Right atrium auricular region (tissue), 2 donors: ENCODE measurements at regions not wholly inside any gene's neighbourhood (a gene's known extent, or its start where the extent isn't known, plus 50 kb on each side); places are given as distances from the start of the nearest gene placed in this dataset.

Experiments
- DNase-seq: peaks from one replicate; pipeline ENCODE4 v3.0.0-alpha.2; 2019; ENCODE audit warnings: low spot score
- H3K27ac ChIP-seq, 2 donors: fragments of 200-600 bp; sonication (generic); 1 replicate in 1 of 2; 2 replicates in 1 of 2; pipeline ENCODE4 v1.5.1; 2016 to 2019
- H3K27me3 ChIP-seq, 2 donors: fragments of 200-600 bp; sonication (generic); one replicate each; pipeline versions ENCODE4 v1.5.1 to v1.6.0; 2017 to 2019
- H3K36me3 ChIP-seq: fragments of 200-600 bp; sonication (generic); one replicate; pipeline ENCODE4 v1.5.1; 2016
- H3K4me1 ChIP-seq, 2 donors: fragments of 200-600 bp; sonication (generic); one replicate each; pipeline versions ENCODE4 v1.5.1 to v1.6.0; 2017 to 2019
- H3K4me3 ChIP-seq, 2 donors: fragments of 200-600 bp; sonication (generic); 1 replicate in 1 of 2; 2 replicates in 1 of 2; pipeline ENCODE4 v1.5.1; 2017 to 2019; ENCODE audit warnings: mild to moderate bottlenecking in 1 of 2, moderate library complexity in 1 of 2
- H3K9me3 ChIP-seq, 2 donors: fragments of 200-600 bp; sonication (generic); one replicate each; pipeline ENCODE4 v1.5.1; 2019
- TF ChIP-seq, protein P1 (sequence below), 2 donors: fragments of 200-600 bp; sonication (generic); IDR thresholded peaks; one replicate each; pipeline ENCODE4 v1.5.1; 2019; ENCODE audit warnings: antibody characterized with exemption in 2 of 2

DNA sequence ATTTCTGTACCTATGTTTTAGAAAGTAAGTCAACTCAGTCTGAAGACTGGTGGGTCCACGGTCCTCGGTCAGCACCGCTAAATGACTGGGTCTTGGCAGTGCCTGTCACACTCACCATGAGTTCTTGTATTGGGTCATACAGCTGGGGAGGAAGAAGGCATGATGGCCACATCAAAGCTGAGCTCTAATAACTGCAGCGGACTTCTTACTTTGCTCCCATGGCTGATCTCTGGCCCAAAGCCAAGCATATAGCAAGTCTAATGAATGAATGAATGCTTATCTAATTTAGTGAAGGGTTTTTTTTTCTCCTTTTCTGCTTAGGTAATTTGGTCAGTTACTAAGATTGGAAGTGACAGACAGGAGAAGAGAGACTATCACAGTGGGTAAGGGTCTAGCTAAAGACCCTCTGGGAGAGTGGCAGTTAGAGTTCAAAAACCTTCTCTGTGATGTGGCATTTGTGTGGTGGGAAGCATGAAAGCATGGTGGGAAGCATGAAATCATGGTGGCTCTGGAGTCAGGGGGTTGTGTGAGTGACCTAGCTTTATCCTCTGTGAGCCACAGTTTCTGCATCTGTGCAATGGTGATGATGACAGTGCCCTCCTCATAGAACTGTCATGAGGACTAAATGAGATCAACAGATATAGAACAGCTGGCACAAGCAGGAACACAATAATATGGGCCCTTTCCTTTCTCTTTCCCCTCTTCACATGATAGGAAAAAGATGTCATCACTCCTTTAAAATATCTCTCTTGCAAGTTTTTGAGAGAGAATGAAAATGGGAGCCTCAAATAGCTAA, 78.9 kb upstream of the JAK1 start:
- no peak overlapping the region for H3K4me3 ChIP-seq
- DNase-seq, result no peak
- H3K4me1 ChIP-seq, result peaks cover 0 to 11% of the 10 kb centered on the region in 2 donors
- H3K36me3 ChIP-seq, result no peaks in the 10 kb centered on the region
- TF ChIP-seq, protein P1, sequence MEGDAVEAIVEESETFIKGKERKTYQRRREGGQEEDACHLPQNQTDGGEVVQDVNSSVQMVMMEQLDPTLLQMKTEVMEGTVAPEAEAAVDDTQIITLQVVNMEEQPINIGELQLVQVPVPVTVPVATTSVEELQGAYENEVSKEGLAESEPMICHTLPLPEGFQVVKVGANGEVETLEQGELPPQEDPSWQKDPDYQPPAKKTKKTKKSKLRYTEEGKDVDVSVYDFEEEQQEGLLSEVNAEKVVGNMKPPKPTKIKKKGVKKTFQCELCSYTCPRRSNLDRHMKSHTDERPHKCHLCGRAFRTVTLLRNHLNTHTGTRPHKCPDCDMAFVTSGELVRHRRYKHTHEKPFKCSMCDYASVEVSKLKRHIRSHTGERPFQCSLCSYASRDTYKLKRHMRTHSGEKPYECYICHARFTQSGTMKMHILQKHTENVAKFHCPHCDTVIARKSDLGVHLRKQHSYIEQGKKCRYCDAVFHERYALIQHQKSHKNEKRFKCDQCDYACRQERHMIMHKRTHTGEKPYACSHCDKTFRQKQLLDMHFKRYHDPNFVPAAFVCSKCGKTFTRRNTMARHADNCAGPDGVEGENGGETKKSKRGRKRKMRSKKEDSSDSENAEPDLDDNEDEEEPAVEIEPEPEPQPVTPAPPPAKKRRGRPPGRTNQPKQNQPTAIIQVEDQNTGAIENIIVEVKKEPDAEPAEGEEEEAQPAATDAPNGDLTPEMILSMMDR (IDR thresholded peaks at IDR 0.05), result no peak
- H3K9me3 ChIP-seq, result no peaks in the 10 kb centered on the region
- H3K27me3 ChIP-seq, result no peaks in the 10 kb centered on the region
- H3K27ac ChIP-seq, result no peak overlapping the region

DNA sequence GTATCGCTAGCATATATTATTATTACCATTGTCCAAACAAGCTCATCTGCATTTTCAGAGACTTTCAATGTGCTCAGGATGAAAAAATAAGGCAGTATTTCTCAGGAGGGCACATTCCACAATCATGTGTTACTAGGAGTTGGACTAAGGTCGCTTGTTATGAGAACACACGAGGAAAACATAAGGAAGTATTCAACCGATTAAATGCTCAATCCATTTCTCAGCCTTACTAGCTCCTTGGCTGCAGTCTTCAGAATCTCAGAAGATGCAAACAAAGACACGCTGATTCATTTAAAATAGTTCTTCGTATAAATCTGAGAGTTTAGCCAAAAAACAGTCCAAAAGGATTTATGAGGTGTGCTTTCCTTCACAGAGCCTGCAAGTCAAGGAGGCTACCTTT, 82.0 kb upstream of the JAK1 start:
- Histone ChIP-seq H3K9me3 (no peaks in the 10 kb centered on the region), H3K27me3 (no peaks in the 10 kb centered on the region), H3K4me3 (no peak overlapping the region), H3K36me3 (peaks cover 3% of the 10 kb centered on the region), H3K4me1 (no peaks in the 10 kb centered on the region), H3K27ac (no peak overlapping the region)
- TF ChIP-seq, protein P1 (IDR thresholded peaks at IDR 0.05), result no peak
- DNase-seq, result no peak

DNA sequence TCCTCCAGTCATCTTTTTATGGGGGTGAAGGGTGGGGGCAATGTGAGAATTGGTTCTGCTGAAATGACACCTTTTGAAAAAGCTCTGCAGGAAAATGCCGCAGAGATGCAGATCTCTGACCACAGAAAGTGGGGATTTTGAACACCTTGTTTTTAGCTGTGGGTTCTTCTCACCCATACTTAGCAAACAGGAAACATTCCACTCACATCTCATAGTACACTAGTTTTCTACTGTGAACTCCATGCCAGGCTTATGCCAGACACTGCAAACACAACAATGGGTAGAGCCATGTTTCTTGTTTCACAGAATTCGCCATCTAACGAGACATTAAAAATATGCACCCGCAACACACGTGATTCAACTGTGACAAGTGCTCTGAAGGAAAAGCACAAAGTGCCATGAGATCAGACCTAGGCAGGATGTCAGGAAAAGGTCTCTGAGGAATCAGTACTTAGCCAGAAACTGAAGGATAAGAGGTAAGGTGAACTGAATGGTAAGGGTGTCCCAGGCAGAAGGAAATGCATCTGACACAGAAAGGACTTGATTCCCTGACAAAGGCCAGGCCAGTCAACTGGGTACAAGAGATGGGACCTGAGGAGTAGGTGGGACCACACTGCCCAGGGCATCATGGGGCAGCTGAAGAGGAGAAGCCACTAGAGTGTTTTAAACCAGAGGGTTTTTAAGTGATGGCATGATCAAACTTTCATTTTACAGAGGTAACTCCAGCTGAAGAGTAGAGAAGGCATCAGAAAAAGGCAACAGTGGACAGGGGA, 83.8 kb upstream of the JAK1 start:
- Histone ChIP-seq H3K9me3 (no peaks in the 10 kb centered on the region), H3K27ac (no peak overlapping the region), H3K4me1 (no peaks in the 10 kb centered on the region), H3K36me3 (peaks cover 18% of the 10 kb centered on the region), H3K4me3 (no peak overlapping the region), H3K27me3 (no peaks in the 10 kb centered on the region)
- no peak for DNase-seq
- TF ChIP-seq, protein P1 (IDR thresholded peaks at IDR 0.05), result no peak

DNA sequence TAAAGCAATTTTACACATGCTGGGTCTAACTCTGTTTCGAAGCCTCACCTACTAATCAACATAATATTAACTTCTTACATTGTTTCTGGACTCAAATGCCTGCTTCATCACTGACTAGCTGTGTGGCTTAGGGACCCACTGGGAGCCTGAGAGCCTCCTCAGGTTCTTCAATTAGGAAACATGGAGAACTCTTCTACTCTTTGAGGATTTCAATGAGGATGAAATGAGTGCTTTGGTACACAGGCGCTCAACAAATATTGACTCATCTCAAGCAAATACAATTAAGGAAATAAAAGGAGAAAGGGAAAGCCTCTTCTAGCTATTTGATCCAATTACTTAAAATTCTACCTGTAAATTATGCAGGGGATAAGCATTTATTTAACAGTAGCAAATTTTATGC, 84.4 kb upstream of the JAK1 start:
- peaks cover 21% of the 10 kb centered on the region for H3K36me3 ChIP-seq
- DNase-seq, result no peak
- no peaks in the 10 kb centered on the region for H3K9me3 ChIP-seq
- H3K27ac ChIP-seq, result no peak overlapping the region
- H3K4me1 ChIP-seq, result no peaks in the 10 kb centered on the region
- H3K4me3 ChIP-seq, result no peak overlapping the region
- H3K27me3 ChIP-seq, result no peaks in the 10 kb centered on the region
- TF ChIP-seq, protein P1 (IDR thresholded peaks at IDR 0.05), result no peak

DNA sequence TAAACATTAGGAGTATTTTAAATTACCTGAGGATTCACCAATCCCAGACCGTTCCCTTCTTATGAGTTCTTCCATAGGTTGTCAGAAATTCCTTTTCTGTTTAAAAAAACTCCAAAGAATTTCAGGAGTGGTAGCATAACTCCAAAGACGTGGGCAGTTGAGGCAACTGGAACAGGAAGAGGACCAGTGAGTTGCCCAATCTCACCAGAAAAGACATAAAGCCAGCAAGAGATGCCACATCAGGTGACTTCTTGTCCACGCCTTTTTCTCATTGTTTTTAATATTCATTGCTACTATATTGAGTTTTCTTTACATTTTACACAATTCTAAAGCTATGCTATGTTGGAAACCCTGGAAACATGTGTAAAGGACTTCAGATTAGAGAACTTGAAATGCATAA, 88.1 kb upstream of the JAK1 start:
- TF ChIP-seq, protein P1 (IDR thresholded peaks at IDR 0.05), result no peak
- no peak for DNase-seq
- H3K4me3 ChIP-seq, result no peak overlapping the region
- no peak overlapping the region for H3K27ac ChIP-seq
- peaks cover 40% of the 10 kb centered on the region for H3K36me3 ChIP-seq
- peaks cover 0 to 4% of the 10 kb centered on the region in 2 donors for H3K4me1 ChIP-seq
- H3K9me3 ChIP-seq, result no peaks in the 10 kb centered on the region
- no peaks in the 10 kb centered on the region for H3K27me3 ChIP-seq
